HPDE6-E6E7 (cell line): ENCODE measurements at regions not wholly inside any gene's neighbourhood (a gene's known extent, or its start where the extent isn't known, plus 50 kb on each side); places are given as distances from the start of the nearest gene placed in this dataset.

Experiments used
- DNase-seq: peaks from one replicate; pipeline ENCODE4 v3.0.0; 2011; ENCODE audit warnings: missing footprints; ENCODE audit errors: extremely low spot score

GRCh38 chr10:2981361-2981801 lies 86.0 kb upstream of the PFKP start:
- DNase-seq = no peak

GRCh38 chr10:2980791-2981360 lies 86.5 kb upstream of the PFKP start:
- no peak for DNase-seq

- no peak for DNase-seq
Observed at GRCh38 chr10:2980116-2980515, 87.2 kb upstream of the PFKP start.

- no peak for DNase-seq
Observed at GRCh38 chr10:2979306-2979705, 88.0 kb upstream of the PFKP start.

GRCh38 chr10:2978574-2979273 lies 88.6 kb upstream of the PFKP start:
- no peak for DNase-seq

GRCh38 chr10:2978111-2978510 lies 89.2 kb upstream of the PFKP start:
- DNase-seq = no peak

- DNase-seq = no peak
Observed at GRCh38 chr10:2974503-2975207, 92.7 kb upstream of the PFKP start.

GRCh38 chr10:2974083-2974482 lies 93.3 kb upstream of the PFKP start:
- DNase-seq = no peak

- DNase-seq = no peak
Observed at GRCh38 chr10:2972810-2973209, 94.5 kb upstream of the PFKP start.

- DNase-seq = no peak
Observed at GRCh38 chr10:2972216-2972615, 95.1 kb upstream of the PFKP start.

GRCh38 chr10:2970190-2970823 lies 97.0 kb upstream of the PFKP start:
- no peak for DNase-seq

- no peak for DNase-seq
Observed at GRCh38 chr10:2968401-2969058, 98.8 kb upstream of the PFKP start.

GRCh38 chr10:2966134-2966533 lies 101.2 kb upstream of the PFKP start:
- no peak for DNase-seq

GRCh38 chr10:2964632-2965296 lies 102.6 kb upstream of the PFKP start:
- DNase-seq = no peak

GRCh38 chr10:2963889-2964631 lies 103.3 kb upstream of the PFKP start:
- no peak for DNase-seq

GRCh38 chr10:2962194-2962593 lies 105.2 kb upstream of the PFKP start:
- no peak for DNase-seq

GRCh38 chr10:2958659-2959058 lies 108.7 kb upstream of the PFKP start:
- DNase-seq = no peak

- no peak for DNase-seq
Observed at GRCh38 chr10:2957785-2958184, 109.6 kb upstream of the PFKP start.

GRCh38 chr10:2955064-2955463 lies 112.3 kb upstream of the PFKP start:
- DNase-seq = no peak

GRCh38 chr10:2953495-2953894 lies 113.9 kb upstream of the PFKP start:
- no peak for DNase-seq
